H9 (cell line): ENCODE measurements at regions not wholly inside any gene's neighbourhood (a gene's known extent, or its start where the extent isn't known, plus 50 kb on each side); places are given as distances from the start of the nearest gene placed in this dataset.

Experiments used
- DNase-seq: peaks from one replicate; pipeline ENCODE4 v3.0.0-alpha.2; 2017
- H2AFZ ChIP-seq: one replicate; pipeline ENCODE4 v1.6.1; 2013; ENCODE audit warnings: mild to moderate bottlenecking, low read length, control low read depth, moderate library complexity
- H2AK5ac ChIP-seq: 2 replicates; pipeline ENCODE4 v1.6.1; 2013; ENCODE audit warnings: low read length, control low read depth, mixed read lengths; ENCODE audit not compliant: insufficient read length
- H2BK120ac ChIP-seq: one replicate; pipeline ENCODE4 v1.6.1; 2013; ENCODE audit warnings: low read depth, mild to moderate bottlenecking, low read length, control low read depth, inconsistent platforms; ENCODE audit not compliant: poor library complexity, severe bottlenecking
- H2BK12ac ChIP-seq: 2 replicates; pipeline ENCODE4 v1.6.1; 2013; ENCODE audit warnings: low read length, control low read depth, mixed read lengths, low read depth; ENCODE audit not compliant: insufficient read length
- H2BK15ac ChIP-seq: 2 replicates; pipeline ENCODE4 v1.6.1; 2013; ENCODE audit warnings: low read depth, low read length, control low read depth
- H2BK20ac ChIP-seq: one replicate; pipeline ENCODE4 v1.6.1; 2013; ENCODE audit warnings: low read depth, mild to moderate bottlenecking, low read length, control low read depth, inconsistent platforms; ENCODE audit not compliant: poor library complexity, severe bottlenecking
- H2BK5ac ChIP-seq: 2 replicates; pipeline ENCODE4 v1.6.1; 2013; ENCODE audit warnings: low read length, control low read depth, mixed read lengths; ENCODE audit not compliant: insufficient read length
- H3K14ac ChIP-seq: 2 replicates; pipeline ENCODE4 v1.6.1; 2013; ENCODE audit warnings: low read length, control low read depth; ENCODE audit not compliant: insufficient read depth
- H3K18ac ChIP-seq: 2 replicates; pipeline ENCODE4 v1.6.1; 2013; ENCODE audit warnings: low read depth, mild to moderate bottlenecking, mixed read lengths, low read length, control low read depth; ENCODE audit not compliant: insufficient read length
- H3K23ac ChIP-seq: 2 replicates; pipeline ENCODE4 v1.6.1; 2013; ENCODE audit warnings: low read length, control low read depth, mixed read lengths, low read depth; ENCODE audit not compliant: insufficient read length
- H3K23me2 ChIP-seq: 2 replicates; pipeline ENCODE4 v1.6.1; 2013; ENCODE audit warnings: low read depth, mild to moderate bottlenecking, mixed read lengths, low read length, control low read depth; ENCODE audit not compliant: insufficient read length, poor library complexity, severe bottlenecking
- H3K27ac ChIP-seq: 2 replicates; pipeline ENCODE4 v1.5.1; 2013; ENCODE audit warnings: low read length, control low read depth, mixed read lengths, low read depth; ENCODE audit not compliant: insufficient read length
- H3K27me3 ChIP-seq: 2 replicates; pipeline ENCODE4 v1.6.1; 2013; ENCODE audit warnings: low read length, control low read depth, inconsistent platforms; ENCODE audit not compliant: insufficient read depth
- H3K4ac ChIP-seq: 2 replicates; pipeline ENCODE4 v1.6.1; 2013; ENCODE audit warnings: low read depth, mild to moderate bottlenecking, control low read depth, inconsistent platforms, low read length, moderate library complexity
- H3K4me1 ChIP-seq: 2 replicates; pipeline ENCODE4 v1.6.1; 2013; ENCODE audit warnings: low read length, control low read depth, inconsistent platforms; ENCODE audit not compliant: insufficient read depth
- H3K4me2 ChIP-seq: 2 replicates; pipeline ENCODE4 v1.6.1; 2013; ENCODE audit warnings: low read length, control low read depth, mixed read lengths; ENCODE audit not compliant: insufficient read length, insufficient read depth
- H3K56ac ChIP-seq: 2 replicates; pipeline ENCODE4 v1.6.1; 2013; ENCODE audit warnings: low read depth, mild to moderate bottlenecking, mixed read lengths, low read length, control low read depth; ENCODE audit not compliant: insufficient read length
- H3K79me1 ChIP-seq: 2 replicates; pipeline ENCODE4 v1.6.1; 2013; ENCODE audit warnings: low read depth, mild to moderate bottlenecking, moderate library complexity, low read length, control low read depth, inconsistent platforms; ENCODE audit not compliant: insufficient read depth, poor library complexity, severe bottlenecking
- H3K79me2 ChIP-seq: 2 replicates; pipeline ENCODE4 v1.6.1; 2013; ENCODE audit warnings: low read length, control low read depth, inconsistent platforms; ENCODE audit not compliant: insufficient read depth
- H3K9ac ChIP-seq: 2 replicates; pipeline ENCODE4 v1.6.1; 2013; ENCODE audit warnings: low read length, control low read depth, mixed read lengths; ENCODE audit not compliant: insufficient read length; ENCODE audit errors: extremely low read depth
- H3K9me3 ChIP-seq: one replicate; pipeline ENCODE4 v1.6.1; 2013; ENCODE audit warnings: low read depth, low read length, inconsistent platforms; ENCODE audit not compliant: control insufficient read depth
- H3T11ph ChIP-seq: one replicate; pipeline ENCODE4 v1.6.1; 2013; ENCODE audit warnings: mild to moderate bottlenecking, low read length, control low read depth, inconsistent platforms
- H4K20me1 ChIP-seq: one replicate; pipeline ENCODE4 v1.6.1; 2013; ENCODE audit not compliant: control insufficient read depth, insufficient read length, insufficient read depth
- H4K5ac ChIP-seq: 2 replicates; pipeline ENCODE4 v1.6.1; 2013; ENCODE audit warnings: low read depth, mild to moderate bottlenecking, mixed read lengths, low read length, control low read depth; ENCODE audit not compliant: insufficient read length
- H4K8ac ChIP-seq: replicated peaks from 2 replicates; pipeline ENCODE4 v1.6.1; 2013; ENCODE audit warnings: low read length, control low read depth, mixed read lengths, low read depth; ENCODE audit not compliant: insufficient read length
- H4K91ac ChIP-seq: 2 replicates; pipeline ENCODE4 v1.6.1; 2013; ENCODE audit warnings: low read depth, mild to moderate bottlenecking, moderate library complexity, mixed read lengths, low read length, control low read depth; ENCODE audit not compliant: insufficient read length
- H3K27ac Mint-ChIP-seq, 3 experiments: 2 replicates in 2 of 3; 3 replicates in 1 of 3; pipeline ENCODE4 v1.8.0; 2020 to 2021; ENCODE audit warnings: mixed read lengths in 3 of 3, mild to moderate bottlenecking in 1 of 3, moderate library complexity in 1 of 3
- H3K27me3 Mint-ChIP-seq: 2 replicates; pipeline ENCODE4 v1.8.0; 2021; ENCODE audit warnings: low read depth, mild to moderate bottlenecking, moderate library complexity, mixed read lengths
- H3K36me3 Mint-ChIP-seq, 3 experiments: 2 replicates in 2 of 3; 3 replicates in 1 of 3; pipeline ENCODE4 v1.8.0; 2020 to 2021; ENCODE audit warnings: low read depth in 3 of 3, mixed read lengths in 3 of 3; ENCODE audit not compliant: insufficient read depth in 1 of 3
- H3K4me1 Mint-ChIP-seq, 2 experiments: 2 replicates each; pipeline ENCODE4 v1.8.0; 2020; ENCODE audit warnings: mixed read lengths in 2 of 2
- H3K4me3 Mint-ChIP-seq, 2 experiments: 2 replicates in 1 of 2; 3 replicates in 1 of 2; pipeline ENCODE4 v1.8.0; 2020 to 2021; ENCODE audit warnings: mild to moderate bottlenecking in 2 of 2, mixed read lengths in 2 of 2, moderate library complexity in 1 of 2
- H3K9me3 Mint-ChIP-seq, 2 experiments: 2 replicates in 1 of 2; 3 replicates in 1 of 2; pipeline ENCODE4 v1.8.0; 2020; ENCODE audit warnings: mild to moderate bottlenecking in 2 of 2, mixed read lengths in 2 of 2, moderate library complexity in 1 of 2
- CTCF ChIP-seq: fragments of 200-600 bp; sonication (generic); conservative IDR thresholded peaks from 3 replicates; pipeline ENCODE4 v1.8.0; 2021; ENCODE audit warnings: antibody characterized with exemption, mild to moderate bottlenecking
- WGBS: extraction: QIAGEN DNeasy Blood & Tissue Kit; methylation state at CpG from one replicate; pipeline ENCODE4 v1.1.7; 2013; ENCODE audit warnings: missing lambda C conversion rate, low lambda C conversion rate, mixed read lengths; ENCODE audit not compliant: insufficient read length; ENCODE audit errors: extremely low coverage; 5-methylcytosine and 5-hydroxymethylcytosine counted together

DNA sequence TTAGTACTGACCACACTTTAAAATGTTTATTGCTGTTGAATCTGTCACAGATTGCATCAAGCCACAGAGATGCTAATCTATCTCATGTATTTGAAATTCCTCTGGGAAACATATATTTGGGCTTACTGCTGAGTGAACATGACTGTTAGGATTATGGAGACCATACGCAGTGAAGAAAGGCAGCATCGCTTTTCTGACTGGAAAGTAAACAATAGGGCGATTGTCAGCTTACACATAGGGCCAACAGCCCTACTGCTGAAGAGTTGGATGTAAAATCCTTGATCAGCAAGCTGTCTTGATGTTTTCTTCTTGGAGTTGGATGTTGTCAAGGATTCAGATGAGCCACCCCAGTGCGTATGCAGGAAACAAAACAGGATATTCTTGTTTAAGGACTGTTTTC, 368.7 kb upstream of the ADGRL2 start:
- peaks cover 12% of the 10 kb centered on the region for H3K4me1 ChIP-seq
- TF ChIP-seq CTCF, result no peak
- no peak overlapping the region for H2BK20ac ChIP-seq
- no peak overlapping the region for H2BK15ac ChIP-seq
- H3K4me1 Mint-ChIP-seq, result peaks cover 58 to 64% of the 10 kb centered on the region in 2 experiments
- H3K56ac ChIP-seq, result no peak overlapping the region
- H3K27me3 ChIP-seq, result no peaks in the 10 kb centered on the region
- WGBS, result no CpG with 5 or more reads among the region's 4 CpGs
- H2BK120ac ChIP-seq, result no peak overlapping the region
- H3K9ac ChIP-seq, result no peak overlapping the region
- H3K27ac ChIP-seq, result peak overlapping the region; percentile 79
- no peaks in the 10 kb centered on the region; a peak in 1 of 5 replicates for H3K9me3 Mint-ChIP-seq
- no peak overlapping the region for H3K4ac ChIP-seq
- no peak overlapping the region for H4K8ac ChIP-seq
- no peak overlapping the region for H3K4me2 ChIP-seq
- no peak overlapping the region for H2AK5ac ChIP-seq
- H3K23ac ChIP-seq, result no peak overlapping the region
- H4K5ac ChIP-seq, result no peak overlapping the region
- peak overlapping the region; percentile 62 to 99 (median 97); a peak in 6 of 7 replicates for H3K27ac Mint-ChIP-seq
- H3K36me3 Mint-ChIP-seq, result peaks cover 2 to 5% (median 3%) of the 10 kb centered on the region in 3 experiments
- no peaks in the 10 kb centered on the region for H3K23me2 ChIP-seq
- H2BK12ac ChIP-seq, result no peak overlapping the region
- H4K20me1 ChIP-seq, result no peaks in the 10 kb centered on the region
- H3T11ph ChIP-seq, result no peak overlapping the region
- no peak for DNase-seq
- H3K18ac ChIP-seq, result no peak overlapping the region
- H3K79me1 ChIP-seq, result no peaks in the 10 kb centered on the region
- H2BK5ac ChIP-seq, result peak overlapping the region; percentile 84
- no peak overlapping the region for H2AFZ ChIP-seq
- no peaks in the 10 kb centered on the region for H3K79me2 ChIP-seq
- H3K14ac ChIP-seq, result no peak overlapping the region
- H3K4me3 Mint-ChIP-seq, result no peak overlapping the region
- H3K27me3 Mint-ChIP-seq, result no peaks in the 10 kb centered on the region
- no peak overlapping the region for H4K91ac ChIP-seq
- no peaks in the 10 kb centered on the region for H3K9me3 ChIP-seq
